ENCODE measurements at regions not wholly inside any gene's neighbourhood (a gene's known extent, or its start where the extent isn't known, plus 50 kb on each side); places are given as distances from the start of the nearest gene placed in this dataset.
A peak's percentile ranks its signal among the peaks of the same experiment; 100 is the strongest.

- Histone ChIP-seq H3K4me3 (ENCODE audit: insufficient read depth, low read length) (no peak overlapping the region), H3K4me2 (ENCODE audit: insufficient read depth, low read length) (no peak overlapping the region)
- TF ChIP-seq CTCF (IDR thresholded peaks at IDR 0.05; ENCODE audit: extremely low read depth, low read depth, low read length) = no peak
Measured at GRCh38 chr7:110519851-110520250, 571.1 kb upstream of the LRRN3 start.

GRCh38 chr7:110521357-110521911, 569.5 kb upstream of the LRRN3 start:
- no peak overlapping the region for H2AFZ ChIP-seq (ENCODE audit: low read length)
- no peak overlapping the region for H3K27ac ChIP-seq (ENCODE audit: low read depth, low read length)
- TF ChIP-seq CTCF (IDR thresholded peaks at IDR 0.05; ENCODE audit: extremely low read depth, low read depth, low read length) = no peak
- H3K4me2 ChIP-seq (ENCODE audit: insufficient read depth, low read length) = no peak overlapping the region
- H4K20me1 ChIP-seq (ENCODE audit: insufficient read depth, low read length) = no peaks in the 10 kb centered on the region
- H3K9me3 ChIP-seq (ENCODE audit: low read depth, low read length) = peaks cover 4% of the 10 kb centered on the region
- H3K36me3 ChIP-seq (ENCODE audit: insufficient read depth, low read length) = no peaks in the 10 kb centered on the region
- no peaks in the 10 kb centered on the region for H3K27me3 ChIP-seq (ENCODE audit: insufficient read depth, low read length)
- DNase-seq (ENCODE audit: insufficient read length, low spot score, missing footprints) = peak; percentile 4
- no peaks in the 10 kb centered on the region for H3K79me2 ChIP-seq (ENCODE audit: insufficient read depth, low read length)
- no peak overlapping the region for H3K4me3 ChIP-seq (ENCODE audit: insufficient read depth, low read length)
- H3K4me1 ChIP-seq (ENCODE audit: insufficient read depth, low read length) = no peaks in the 10 kb centered on the region

More at GRCh38 chr7:110519851-110520250, 571.1 kb upstream of the LRRN3 start:
- no peaks in the 10 kb centered on the region for H3K4me1 ChIP-seq (ENCODE audit: insufficient read depth, low read length)
- no peak for DNase-seq (ENCODE audit: insufficient read length, low spot score, missing footprints)
- H3K9me3 ChIP-seq (ENCODE audit: low read depth, low read length) = no peaks in the 10 kb centered on the region
- H3K79me2 ChIP-seq (ENCODE audit: insufficient read depth, low read length) = no peaks in the 10 kb centered on the region
- H2AFZ ChIP-seq (ENCODE audit: low read length) = no peak overlapping the region
- H3K27ac ChIP-seq (ENCODE audit: low read depth, low read length) = no peak overlapping the region
- H3K36me3 ChIP-seq (ENCODE audit: insufficient read depth, low read length) = no peaks in the 10 kb centered on the region
- no peaks in the 10 kb centered on the region for H3K27me3 ChIP-seq (ENCODE audit: insufficient read depth, low read length)
- H4K20me1 ChIP-seq (ENCODE audit: insufficient read depth, low read length) = no peaks in the 10 kb centered on the region

- Histone ChIP-seq H3K27ac (ENCODE audit: low read depth, low read length) (no peak overlapping the region), H4K20me1 (ENCODE audit: insufficient read depth, low read length) (no peaks in the 10 kb centered on the region), H3K4me3 (ENCODE audit: insufficient read depth, low read length) (no peak overlapping the region), H3K4me1 (ENCODE audit: insufficient read depth, low read length) (no peaks in the 10 kb centered on the region), H2AFZ (ENCODE audit: low read length) (no peak overlapping the region), H3K27me3 (ENCODE audit: insufficient read depth, low read length) (no peaks in the 10 kb centered on the region), H3K9me3 (ENCODE audit: low read depth, low read length) (peaks cover 4% of the 10 kb centered on the region), H3K79me2 (ENCODE audit: insufficient read depth, low read length) (no peaks in the 10 kb centered on the region), H3K36me3 (ENCODE audit: insufficient read depth, low read length) (no peaks in the 10 kb centered on the region), H3K4me2 (ENCODE audit: insufficient read depth, low read length) (no peak overlapping the region)
- DNase-seq (ENCODE audit: insufficient read length, low spot score, missing footprints) = peak; percentile 29
- TF ChIP-seq CTCF (IDR thresholded peaks at IDR 0.05; ENCODE audit: extremely low read depth, low read depth, low read length) = no peak
Measured at GRCh38 chr7:110522061-110522760, 568.7 kb upstream of the LRRN3 start.

- Histone ChIP-seq H3K4me2 (ENCODE audit: insufficient read depth, low read length) (no peak overlapping the region), H3K36me3 (ENCODE audit: insufficient read depth, low read length) (no peaks in the 10 kb centered on the region), H2AFZ (ENCODE audit: low read length) (no peak overlapping the region), H3K4me1 (ENCODE audit: insufficient read depth, low read length) (no peaks in the 10 kb centered on the region), H3K27ac (ENCODE audit: low read depth, low read length) (no peak overlapping the region), H3K9me3 (ENCODE audit: low read depth, low read length) (peaks cover 4% of the 10 kb centered on the region), H3K4me3 (ENCODE audit: insufficient read depth, low read length) (no peak overlapping the region), H3K79me2 (ENCODE audit: insufficient read depth, low read length) (no peaks in the 10 kb centered on the region), H4K20me1 (ENCODE audit: insufficient read depth, low read length) (no peaks in the 10 kb centered on the region), H3K27me3 (ENCODE audit: insufficient read depth, low read length) (no peaks in the 10 kb centered on the region)
- no peak for TF ChIP-seq CTCF (IDR thresholded peaks at IDR 0.05; ENCODE audit: extremely low read depth, low read depth, low read length)
- no peak for DNase-seq (ENCODE audit: insufficient read length, low spot score, missing footprints)
Measured at GRCh38 chr7:110522761-110523200, 568.1 kb upstream of the LRRN3 start.
